Liver (tissue), 8 donors: ENCODE measurements at regions not wholly inside any gene's neighbourhood (a gene's known extent, or its start where the extent isn't known, plus 50 kb on each side); places are given as distances from the start of the nearest gene placed in this dataset.

Experiments
- DNase-seq: peaks from one replicate; pipeline ENCODE4 v3.0.0-alpha.2; 2017; ENCODE audit warnings: low spot score
- H3K27ac ChIP-seq, 2 donors: one replicate each; pipeline ENCODE4 v1.7.0; 2013; ENCODE audit warnings: inconsistent platforms in 2 of 2, low read length in 2 of 2, control low read depth in 1 of 2, low read depth in 1 of 2, mild to moderate bottlenecking in 1 of 2
- H3K27me3 ChIP-seq, 4 donors: one replicate each; pipeline versions ENCODE4 v1.6.1 to v1.7.0; 2013; ENCODE audit warnings: low read length in 3 of 4, inconsistent platforms in 1 of 4, mild to moderate bottlenecking in 1 of 4, moderate library complexity in 1 of 4; ENCODE audit not compliant: control insufficient read depth in 4 of 4, insufficient read depth in 4 of 4
- H3K36me3 ChIP-seq, 4 donors: one replicate each; pipeline versions ENCODE4 v1.6.1 to v1.7.0; 2013; ENCODE audit warnings: low read length in 3 of 4, mild to moderate bottlenecking in 3 of 4, low read depth in 1 of 4, moderate library complexity in 1 of 4; ENCODE audit not compliant: control insufficient read depth in 4 of 4, insufficient read depth in 3 of 4
- H3K4me1 ChIP-seq, 4 donors: one replicate each; pipeline versions ENCODE4 v1.6.1 to v1.7.0; 2013; ENCODE audit warnings: low read length in 3 of 4, mild to moderate bottlenecking in 3 of 4, moderate library complexity in 1 of 4; ENCODE audit not compliant: control insufficient read depth in 4 of 4, insufficient read depth in 4 of 4
- H3K4me3 ChIP-seq, 3 donors: one replicate each; pipeline versions ENCODE4 v1.6.1 to v1.7.0; 2013; ENCODE audit warnings: low read length in 3 of 3, control low read depth in 1 of 3, low read depth in 1 of 3, mild to moderate bottlenecking in 1 of 3
- H3K9ac ChIP-seq, 2 donors: one replicate each; pipeline ENCODE4 v1.7.0; 2013; ENCODE audit warnings: low read length in 2 of 2, mild to moderate bottlenecking in 2 of 2, moderate library complexity in 2 of 2, control low read depth in 1 of 2, low read depth in 1 of 2
- H3K9me3 ChIP-seq, 4 donors: one replicate each; pipeline versions ENCODE4 v1.6.1 to v1.7.0; 2013; ENCODE audit warnings: low read length in 3 of 4; ENCODE audit not compliant: control insufficient read depth in 4 of 4
- EGR1 ChIP-seq, 2 donors: IDR thresholded peaks; 2 replicates each; pipeline ENCODE4 v1.6.1; 2016 to 2018; ENCODE audit warnings: antibody characterized with exemption in 2 of 2, low read depth in 2 of 2
- FOXA1 ChIP-seq: IDR thresholded peaks from 2 replicates; pipeline ENCODE4 v1.6.1; 2016; ENCODE audit warnings: antibody characterized with exemption
- GABPA ChIP-seq, 2 donors: IDR thresholded peaks in 1 of 2; conservative IDR thresholded peaks in 1 of 2; 2 replicates each; pipeline ENCODE4 v1.6.1; 2016; ENCODE audit warnings: antibody characterized with exemption in 2 of 2, mild to moderate bottlenecking in 1 of 2, moderate library complexity in 1 of 2
- JUND ChIP-seq, 2 donors: IDR thresholded peaks; 2 replicates each; pipeline ENCODE4 v1.6.1; 2016; ENCODE audit warnings: antibody characterized with exemption in 2 of 2
- NR2F2 ChIP-seq: IDR thresholded peaks from 2 replicates; pipeline ENCODE4 v1.6.1; 2016; ENCODE audit warnings: antibody characterized with exemption
- RAD21 ChIP-seq, 2 donors: IDR thresholded peaks; 2 replicates each; pipeline ENCODE4 v1.6.1; 2016; ENCODE audit warnings: antibody characterized with exemption in 2 of 2, mild to moderate bottlenecking in 2 of 2
- RXRA ChIP-seq, 2 donors: IDR thresholded peaks; 2 replicates each; pipeline ENCODE4 v1.6.1; 2017 to 2018; ENCODE audit warnings: antibody characterized with exemption in 2 of 2, mild to moderate bottlenecking in 1 of 2
- SP1 ChIP-seq: IDR thresholded peaks from 2 replicates; pipeline ENCODE4 v1.6.1; 2018; ENCODE audit warnings: antibody characterized with exemption, mild to moderate bottlenecking
- TAF1 ChIP-seq: conservative IDR thresholded peaks from 2 replicates; pipeline ENCODE4 v1.6.1; 2016; ENCODE audit warnings: antibody characterized with exemption, mild to moderate bottlenecking
- YY1 ChIP-seq: IDR thresholded peaks from 2 replicates; pipeline ENCODE4 v1.6.1; 2016; ENCODE audit warnings: antibody characterized with exemption, mild to moderate bottlenecking
- WGBS: extraction: QIAGEN DNeasy Blood & Tissue Kit; methylation state at CpG from one replicate; pipeline ENCODE4 v1.1.7; 2013; 5-methylcytosine and 5-hydroxymethylcytosine counted together
- TF ChIP-seq, protein P1 (sequence below): fragments of 150-350 bp; IDR thresholded peaks from 2 replicates; pipeline ENCODE4 v1.5.1; 2017; ENCODE audit warnings: improper control_type of control experiment, low read depth, low read length; ENCODE audit not compliant: missing input control
- TF ChIP-seq, protein P2 (sequence below): IDR thresholded peaks from 2 replicates; pipeline ENCODE4 v1.6.1; 2016; ENCODE audit warnings: antibody characterized with exemption
- TF ChIP-seq, protein P3 (sequence below): IDR thresholded peaks from 2 replicates; pipeline ENCODE4 v1.6.1; 2016; ENCODE audit warnings: antibody characterized with exemption
- TF ChIP-seq, protein P4 (sequence below): IDR thresholded peaks from 2 replicates; pipeline ENCODE4 v1.6.1; 2016; ENCODE audit warnings: antibody characterized with exemption
- TF ChIP-seq, protein P5 (sequence below): IDR thresholded peaks from 2 replicates; pipeline ENCODE4 v1.6.1; 2016; ENCODE audit warnings: antibody characterized with exemption, mild to moderate bottlenecking
- donor health status: healthy.
- donor health status: healthy.
- donor health status: healthy.
- donor health status: healthy.
- donor health status: healthy.

- Histone ChIP-seq H3K9me3 (no peaks in the 10 kb centered on the region), H3K4me3 (no peak overlapping the region), H3K27me3 (no peaks in the 10 kb centered on the region), H3K4me1 (peaks cover 0 to 8% (median 0%) of the 10 kb centered on the region in 4 donors), H3K36me3 (no peaks in the 10 kb centered on the region), H3K9ac (no peak overlapping the region), H3K27ac (no peak overlapping the region)
- DNase-seq: no peak
- TF ChIP-seq GABPA (IDR thresholded peaks at IDR 0.05 in 1 of 2, conservative IDR thresholded peaks at IDR 0.05 in 1 of 2): no peak
- TF ChIP-seq, protein P1, sequence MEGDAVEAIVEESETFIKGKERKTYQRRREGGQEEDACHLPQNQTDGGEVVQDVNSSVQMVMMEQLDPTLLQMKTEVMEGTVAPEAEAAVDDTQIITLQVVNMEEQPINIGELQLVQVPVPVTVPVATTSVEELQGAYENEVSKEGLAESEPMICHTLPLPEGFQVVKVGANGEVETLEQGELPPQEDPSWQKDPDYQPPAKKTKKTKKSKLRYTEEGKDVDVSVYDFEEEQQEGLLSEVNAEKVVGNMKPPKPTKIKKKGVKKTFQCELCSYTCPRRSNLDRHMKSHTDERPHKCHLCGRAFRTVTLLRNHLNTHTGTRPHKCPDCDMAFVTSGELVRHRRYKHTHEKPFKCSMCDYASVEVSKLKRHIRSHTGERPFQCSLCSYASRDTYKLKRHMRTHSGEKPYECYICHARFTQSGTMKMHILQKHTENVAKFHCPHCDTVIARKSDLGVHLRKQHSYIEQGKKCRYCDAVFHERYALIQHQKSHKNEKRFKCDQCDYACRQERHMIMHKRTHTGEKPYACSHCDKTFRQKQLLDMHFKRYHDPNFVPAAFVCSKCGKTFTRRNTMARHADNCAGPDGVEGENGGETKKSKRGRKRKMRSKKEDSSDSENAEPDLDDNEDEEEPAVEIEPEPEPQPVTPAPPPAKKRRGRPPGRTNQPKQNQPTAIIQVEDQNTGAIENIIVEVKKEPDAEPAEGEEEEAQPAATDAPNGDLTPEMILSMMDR: no peak
- TF ChIP-seq, protein P2, sequence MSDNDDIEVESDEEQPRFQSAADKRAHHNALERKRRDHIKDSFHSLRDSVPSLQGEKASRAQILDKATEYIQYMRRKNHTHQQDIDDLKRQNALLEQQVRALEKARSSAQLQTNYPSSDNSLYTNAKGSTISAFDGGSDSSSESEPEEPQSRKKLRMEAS: no peak
- TF ChIP-seq RAD21 (IDR thresholded peaks at IDR 0.05): no peak
- no peak for TF ChIP-seq YY1
- 91% methylated on average over 25 of the region's 25 CpGs for WGBS
Observed at GRCh38 chr6:2558861-2559801, 191.6 kb downstream of the MYLK4 start.

DNA sequence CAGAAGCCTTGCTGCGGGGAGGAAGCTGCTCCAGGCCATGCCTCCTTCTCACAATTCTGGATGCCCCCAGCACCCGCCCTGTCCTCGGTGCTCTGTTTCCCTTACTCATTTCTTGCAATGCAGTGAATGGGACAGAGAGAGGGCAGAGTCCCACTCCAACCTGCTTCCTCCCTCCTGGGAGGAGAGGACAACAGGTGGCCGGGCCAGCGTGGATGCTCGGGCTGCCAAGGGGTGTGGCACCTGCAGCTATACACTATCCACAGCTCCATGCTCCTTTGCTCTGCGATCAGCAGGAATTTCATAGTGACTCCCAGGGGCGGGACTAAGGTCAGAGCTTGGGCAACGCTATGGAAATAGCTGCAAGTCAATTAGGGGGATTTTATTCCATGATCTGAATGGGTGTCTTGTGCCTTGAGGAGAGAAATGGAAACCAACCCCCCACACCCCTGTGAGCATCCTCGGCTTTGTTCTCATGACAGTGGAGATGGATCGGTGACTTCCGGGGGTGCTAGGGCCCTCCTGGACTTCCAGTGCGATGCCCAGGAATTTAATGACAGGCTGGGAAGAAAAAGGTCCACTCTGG is 192.5 kb downstream of the MYLK4 start:
- H3K4me1 ChIP-seq: peaks cover 0 to under 1% (median 0%) of the 10 kb centered on the region in 4 donors
- H3K9ac ChIP-seq: no peak overlapping the region
- H3K4me3 ChIP-seq: no peak overlapping the region
- H3K27me3 ChIP-seq: no peaks in the 10 kb centered on the region
- no peak for TF ChIP-seq EGR1 (IDR thresholded peaks at IDR 0.05; ENCODE audit: low read depth in 2 of 2)
- TF ChIP-seq GABPA (IDR thresholded peaks at IDR 0.05 in 1 of 2, conservative IDR thresholded peaks at IDR 0.05 in 1 of 2): no peak
- TF ChIP-seq TAF1: no peak
- TF ChIP-seq NR2F2: no peak
- no peak for TF ChIP-seq RAD21 (IDR thresholded peaks at IDR 0.05)
- TF ChIP-seq FOXA1: no peak
- TF ChIP-seq, protein P3, sequence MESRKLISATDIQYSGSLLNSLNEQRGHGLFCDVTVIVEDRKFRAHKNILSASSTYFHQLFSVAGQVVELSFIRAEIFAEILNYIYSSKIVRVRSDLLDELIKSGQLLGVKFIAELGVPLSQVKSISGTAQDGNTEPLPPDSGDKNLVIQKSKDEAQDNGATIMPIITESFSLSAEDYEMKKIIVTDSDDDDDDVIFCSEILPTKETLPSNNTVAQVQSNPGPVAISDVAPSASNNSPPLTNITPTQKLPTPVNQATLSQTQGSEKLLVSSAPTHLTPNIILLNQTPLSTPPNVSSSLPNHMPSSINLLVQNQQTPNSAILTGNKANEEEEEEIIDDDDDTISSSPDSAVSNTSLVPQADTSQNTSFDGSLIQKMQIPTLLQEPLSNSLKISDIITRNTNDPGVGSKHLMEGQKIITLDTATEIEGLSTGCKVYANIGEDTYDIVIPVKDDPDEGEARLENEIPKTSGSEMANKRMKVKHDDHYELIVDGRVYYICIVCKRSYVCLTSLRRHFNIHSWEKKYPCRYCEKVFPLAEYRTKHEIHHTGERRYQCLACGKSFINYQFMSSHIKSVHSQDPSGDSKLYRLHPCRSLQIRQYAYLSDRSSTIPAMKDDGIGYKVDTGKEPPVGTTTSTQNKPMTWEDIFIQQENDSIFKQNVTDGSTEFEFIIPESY: no peak
- TF ChIP-seq SP1: no peak
- TF ChIP-seq, protein P4, sequence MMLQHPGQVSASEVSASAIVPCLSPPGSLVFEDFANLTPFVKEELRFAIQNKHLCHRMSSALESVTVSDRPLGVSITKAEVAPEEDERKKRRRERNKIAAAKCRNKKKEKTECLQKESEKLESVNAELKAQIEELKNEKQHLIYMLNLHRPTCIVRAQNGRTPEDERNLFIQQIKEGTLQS: no peak
- TF ChIP-seq YY1: no peak
- TF ChIP-seq, protein P2: no peak
- TF ChIP-seq, protein P1: no peak
- TF ChIP-seq, protein P5, sequence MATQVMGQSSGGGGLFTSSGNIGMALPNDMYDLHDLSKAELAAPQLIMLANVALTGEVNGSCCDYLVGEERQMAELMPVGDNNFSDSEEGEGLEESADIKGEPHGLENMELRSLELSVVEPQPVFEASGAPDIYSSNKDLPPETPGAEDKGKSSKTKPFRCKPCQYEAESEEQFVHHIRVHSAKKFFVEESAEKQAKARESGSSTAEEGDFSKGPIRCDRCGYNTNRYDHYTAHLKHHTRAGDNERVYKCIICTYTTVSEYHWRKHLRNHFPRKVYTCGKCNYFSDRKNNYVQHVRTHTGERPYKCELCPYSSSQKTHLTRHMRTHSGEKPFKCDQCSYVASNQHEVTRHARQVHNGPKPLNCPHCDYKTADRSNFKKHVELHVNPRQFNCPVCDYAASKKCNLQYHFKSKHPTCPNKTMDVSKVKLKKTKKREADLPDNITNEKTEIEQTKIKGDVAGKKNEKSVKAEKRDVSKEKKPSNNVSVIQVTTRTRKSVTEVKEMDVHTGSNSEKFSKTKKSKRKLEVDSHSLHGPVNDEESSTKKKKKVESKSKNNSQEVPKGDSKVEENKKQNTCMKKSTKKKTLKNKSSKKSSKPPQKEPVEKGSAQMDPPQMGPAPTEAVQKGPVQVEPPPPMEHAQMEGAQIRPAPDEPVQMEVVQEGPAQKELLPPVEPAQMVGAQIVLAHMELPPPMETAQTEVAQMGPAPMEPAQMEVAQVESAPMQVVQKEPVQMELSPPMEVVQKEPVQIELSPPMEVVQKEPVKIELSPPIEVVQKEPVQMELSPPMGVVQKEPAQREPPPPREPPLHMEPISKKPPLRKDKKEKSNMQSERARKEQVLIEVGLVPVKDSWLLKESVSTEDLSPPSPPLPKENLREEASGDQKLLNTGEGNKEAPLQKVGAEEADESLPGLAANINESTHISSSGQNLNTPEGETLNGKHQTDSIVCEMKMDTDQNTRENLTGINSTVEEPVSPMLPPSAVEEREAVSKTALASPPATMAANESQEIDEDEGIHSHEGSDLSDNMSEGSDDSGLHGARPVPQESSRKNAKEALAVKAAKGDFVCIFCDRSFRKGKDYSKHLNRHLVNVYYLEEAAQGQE: no peak
- TF ChIP-seq JUND (IDR thresholded peaks at IDR 0.05): no peak
- TF ChIP-seq RXRA (IDR thresholded peaks at IDR 0.05): no peak
- no peak for DNase-seq
- 86% methylated on average over 13 of the region's 13 CpGs for WGBS
- H3K36me3 ChIP-seq: no peaks in the 10 kb centered on the region
- no peaks in the 10 kb centered on the region for H3K9me3 ChIP-seq
- no peak overlapping the region for H3K27ac ChIP-seq
